AG10803 (cell line): ENCODE measurements at regions not wholly inside any gene's neighbourhood (a gene's known extent, or its start where the extent isn't known, plus 50 kb on each side); places are given as distances from the start of the nearest gene placed in this dataset.

ENCODE experiments used
- DNase-seq: peaks from one replicate; pipeline ENCODE4 v3.0.0; 2010; ENCODE audit warnings: low read depth
- H3K4me3 ChIP-seq: 2 replicates; pipeline ENCODE4 v1.5.1; 2011; ENCODE audit warnings: mild to moderate bottlenecking, low read length, control low read depth
- CTCF ChIP-seq: conservative IDR thresholded peaks from 2 replicates; pipeline ENCODE4 v1.5.1; 2011; ENCODE audit warnings: mild to moderate bottlenecking, low read length, control low read depth, inconsistent platforms

- no peak overlapping the region for H3K4me3 ChIP-seq
- no peak for DNase-seq
- no peak for TF ChIP-seq CTCF
Measured at GRCh38 chr21:27448960-27449359, 482.1 kb upstream of the ADAMTS5 start.

GRCh38 chr21:27447843-27448242, 481.0 kb upstream of the ADAMTS5 start:
- H3K4me3 ChIP-seq = no peak overlapping the region
- no peak for TF ChIP-seq CTCF
- DNase-seq = no peak

- no peak overlapping the region for H3K4me3 ChIP-seq
- peak; percentile 98 for DNase-seq
- no peak for TF ChIP-seq CTCF
Measured at GRCh38 chr21:27429710-27430341, 462.9 kb upstream of the ADAMTS5 start.

GRCh38 chr21:27426196-27426595, 459.3 kb upstream of the ADAMTS5 start:
- DNase-seq = no peak
- no peak overlapping the region for H3K4me3 ChIP-seq
- TF ChIP-seq CTCF = no peak

GRCh38 chr21:27425574-27425973, 458.7 kb upstream of the ADAMTS5 start:
- DNase-seq = peak; percentile 93
- no peak for TF ChIP-seq CTCF
- H3K4me3 ChIP-seq = no peak overlapping the region

- no peak overlapping the region for H3K4me3 ChIP-seq
- TF ChIP-seq CTCF = no peak
- DNase-seq = no peak
Measured at GRCh38 chr21:27425172-27425571, 458.3 kb upstream of the ADAMTS5 start.

GRCh38 chr21:27424601-27425000, 457.7 kb upstream of the ADAMTS5 start:
- peak; percentile 70 for DNase-seq
- H3K4me3 ChIP-seq = no peak overlapping the region
- no peak for TF ChIP-seq CTCF
